K562 (cell line): ENCODE measurements at regions not wholly inside any gene's neighbourhood (a gene's known extent, or its start where the extent isn't known, plus 50 kb on each side); places are given as distances from the start of the nearest gene placed in this dataset.

Source experiments
- ATAC-seq: fragments of 200-7000 bp; cut with Tn5 transposase; 3 replicates; pipeline ENCODE4 v1.9.1; 2020; ENCODE audit warnings: moderate library complexity
- BruUV-seq: library from RNA; stranded (reverse); fragments of 400-500 nt; replicated peaks from 2 replicates; lab custom pipeline; 2021; lab: Mats Ljungman, UMichigan
- CTCF ChIA-PET: fragments of 300-600 bp; formaldehyde crosslinking; extraction: SDS; loops from one replicate; lab custom pipeline; 2021; ENCODE audit warnings: low intra/inter-chr PET ratio; lab: Yijun Ruan, JAX
- POLR2A ChIA-PET: fragments of 300-600, 350-650 bp; sonication (Branson Sonifier 250); formaldehyde crosslinking; extraction: SDS; loops from one replicate; lab custom pipeline; 2021; ENCODE audit warnings: antibody characterized with exemption, inconsistent platforms; lab: Yijun Ruan, JAX
- DNase-seq, 4 experiments: peaks; one replicate each; pipeline versions ENCODE4 v3.0.0 to v3.0.0-alpha.2; 2011 to 2018; ENCODE audit warnings: low spot score in 3 of 4, mixed read lengths in 3 of 4; ENCODE audit errors: extremely low read depth in 1 of 4
- FAIRE-seq: peaks from 2 replicates; lab custom pipeline; 2011; peaks lifted over from hg19 to GRCh38; lab: Jason Lieb, UNC
- H2AFZ ChIP-seq: 2 replicates; pipeline ENCODE4 v1.6.0; 2011; ENCODE audit warnings: low read depth, low read length, control low read depth, inconsistent platforms
- H3K27ac ChIP-seq: fragments of 200-600 bp; 3 replicates; pipeline ENCODE4 v1.8.0; 2011; ENCODE audit warnings: low read depth, mild to moderate bottlenecking, control low read depth, inconsistent platforms, low read length, moderate library complexity, mixed read lengths; ENCODE audit errors: extremely low read depth
- H3K27me3 ChIP-seq, 2 experiments: fragments of 300-600 bp in 1 of 2; 2 replicates in 1 of 2; 3 replicates in 1 of 2; pipeline versions ENCODE4 v1.6.0 to v1.8.0; 2011; ENCODE audit warnings: inconsistent platforms in 2 of 2, low read length in 2 of 2, mild to moderate bottlenecking in 1 of 2, mixed read lengths in 1 of 2, moderate library complexity in 1 of 2; ENCODE audit not compliant: control insufficient read depth in 2 of 2, insufficient read depth in 2 of 2
- H3K36me3 ChIP-seq: fragments of 300-600 bp; 3 replicates; pipeline ENCODE4 v1.8.0; 2011; ENCODE audit warnings: mild to moderate bottlenecking, low read length, inconsistent platforms; ENCODE audit not compliant: control insufficient read depth, insufficient read depth
- H3K4me1 ChIP-seq, 2 experiments: fragments of 200-600 bp in 1 of 2; replicated peaks in 1 of 2; 2 replicates in 1 of 2; 3 replicates in 1 of 2; pipeline versions ENCODE4 v1.5.1 to v1.8.0; 2011; ENCODE audit warnings: inconsistent platforms in 2 of 2, low read length in 2 of 2, mild to moderate bottlenecking in 1 of 2, mixed read lengths in 1 of 2, moderate library complexity in 1 of 2; ENCODE audit not compliant: control insufficient read depth in 2 of 2, insufficient read depth in 2 of 2
- H3K4me2 ChIP-seq: 2 replicates; pipeline ENCODE4 v1.6.1; 2011; ENCODE audit warnings: low read length, control low read depth, inconsistent platforms, mixed read lengths; ENCODE audit not compliant: insufficient read depth
- H3K4me3 ChIP-seq: fragments of 200-600 bp; sonication (generic), shearing (Covaris generic); 2 replicates; pipeline ENCODE4 v1.5.1; 2016; ENCODE audit warnings: control low read depth, inconsistent platforms
- H3K79me2 ChIP-seq: fragments of 200-600 bp; 3 replicates; pipeline ENCODE4 v1.8.0; 2011; ENCODE audit warnings: low read length, inconsistent platforms; ENCODE audit not compliant: control insufficient read depth, insufficient read depth
- H3K9ac ChIP-seq, 2 experiments: 2 replicates each; pipeline versions ENCODE4 v1.6.0 to v1.6.1; 2011; ENCODE audit warnings: low read depth in 2 of 2, low read length in 2 of 2, control low read depth in 1 of 2, inconsistent platforms in 1 of 2, mild to moderate bottlenecking in 1 of 2, mixed read lengths in 1 of 2; ENCODE audit not compliant: insufficient read depth in 1 of 2
- H3K9me1 ChIP-seq: one replicate; pipeline ENCODE4 v1.6.0; 2011; ENCODE audit warnings: inconsistent platforms, mild to moderate bottlenecking, low read length, moderate library complexity; ENCODE audit not compliant: control insufficient read depth, insufficient read depth
- H3K9me3 ChIP-seq: replicated peaks from 2 replicates; pipeline ENCODE4 v1.5.1; 2011; ENCODE audit warnings: low read depth, low read length, inconsistent platforms; ENCODE audit not compliant: control insufficient read depth, insufficient read depth
- H4K20me1 ChIP-seq: replicated peaks from 2 replicates; pipeline ENCODE4 v1.6.1; 2011; ENCODE audit warnings: low read length, inconsistent platforms, mixed read lengths; ENCODE audit not compliant: control insufficient read depth, insufficient read depth
- CUX1 ChIP-seq: fragments of 200-800 bp; sonication (Bioruptor generic); IDR thresholded peaks from 2 replicates; pipeline ENCODE4 v1.6.1; 2016; ENCODE audit warnings: missing genetic modification characterization, missing compliant biosample characterization
- HMG20A ChIP-seq: fragments of 450-650 bp; formaldehyde crosslinking; conservative IDR thresholded peaks from 2 replicates; pipeline ENCODE4 v1.4.0; 2020; ENCODE audit warnings: mild to moderate bottlenecking, mixed read lengths
- HNRNPUL1 ChIP-seq: fragments of 200-400 bp; formaldehyde crosslinking; IDR thresholded peaks from 2 replicates; pipeline ENCODE4 v1.6.1; 2017; ENCODE audit warnings: low read length
- LARP7 ChIP-seq: fragments of 450-650 bp; IDR thresholded peaks from 2 replicates; pipeline ENCODE4 v1.6.1; 2016
- MITF ChIP-seq: IDR thresholded peaks from 2 replicates; pipeline ENCODE4 v1.6.1; 2014; ENCODE audit warnings: antibody characterized with exemption
- RFX1 ChIP-seq: fragments of 450-650 bp; IDR thresholded peaks from 2 replicates; pipeline ENCODE4 v1.6.1; 2016; ENCODE audit warnings: mild to moderate bottlenecking, moderate library complexity
- ZNF253 ChIP-seq: fragments of 250-450 bp; sonication (Bioruptor Pico); conservative IDR thresholded peaks from 2 replicates; pipeline ENCODE4 v1.6.1; 2021; ENCODE audit warnings: mild to moderate bottlenecking
- in situ Hi-C: fragments of 300-500 bp; cut with MboI; formaldehyde crosslinking; loops from 4 replicates; pipeline ENCODE4 v1.15.0; 2018; ENCODE audit warnings: inconsistent platforms, mixed read lengths
- intact Hi-C: fragments of 100-400 bp; cut with micrococcal nuclease; formaldehyde crosslinking; loops from 2 replicates; pipeline ENCODE4 v1.14.2; 2022
- TF ChIP-seq, protein P1 (sequence below): fragments of 450-650 bp; IDR thresholded peaks from 2 replicates; pipeline ENCODE4 v1.6.1; 2016; ENCODE audit warnings: low read depth

GRCh38 chr21:16504281-16504680 lies 774.5 kb downstream of the USP25 start (continued):
- TF ChIP-seq, protein P1, sequence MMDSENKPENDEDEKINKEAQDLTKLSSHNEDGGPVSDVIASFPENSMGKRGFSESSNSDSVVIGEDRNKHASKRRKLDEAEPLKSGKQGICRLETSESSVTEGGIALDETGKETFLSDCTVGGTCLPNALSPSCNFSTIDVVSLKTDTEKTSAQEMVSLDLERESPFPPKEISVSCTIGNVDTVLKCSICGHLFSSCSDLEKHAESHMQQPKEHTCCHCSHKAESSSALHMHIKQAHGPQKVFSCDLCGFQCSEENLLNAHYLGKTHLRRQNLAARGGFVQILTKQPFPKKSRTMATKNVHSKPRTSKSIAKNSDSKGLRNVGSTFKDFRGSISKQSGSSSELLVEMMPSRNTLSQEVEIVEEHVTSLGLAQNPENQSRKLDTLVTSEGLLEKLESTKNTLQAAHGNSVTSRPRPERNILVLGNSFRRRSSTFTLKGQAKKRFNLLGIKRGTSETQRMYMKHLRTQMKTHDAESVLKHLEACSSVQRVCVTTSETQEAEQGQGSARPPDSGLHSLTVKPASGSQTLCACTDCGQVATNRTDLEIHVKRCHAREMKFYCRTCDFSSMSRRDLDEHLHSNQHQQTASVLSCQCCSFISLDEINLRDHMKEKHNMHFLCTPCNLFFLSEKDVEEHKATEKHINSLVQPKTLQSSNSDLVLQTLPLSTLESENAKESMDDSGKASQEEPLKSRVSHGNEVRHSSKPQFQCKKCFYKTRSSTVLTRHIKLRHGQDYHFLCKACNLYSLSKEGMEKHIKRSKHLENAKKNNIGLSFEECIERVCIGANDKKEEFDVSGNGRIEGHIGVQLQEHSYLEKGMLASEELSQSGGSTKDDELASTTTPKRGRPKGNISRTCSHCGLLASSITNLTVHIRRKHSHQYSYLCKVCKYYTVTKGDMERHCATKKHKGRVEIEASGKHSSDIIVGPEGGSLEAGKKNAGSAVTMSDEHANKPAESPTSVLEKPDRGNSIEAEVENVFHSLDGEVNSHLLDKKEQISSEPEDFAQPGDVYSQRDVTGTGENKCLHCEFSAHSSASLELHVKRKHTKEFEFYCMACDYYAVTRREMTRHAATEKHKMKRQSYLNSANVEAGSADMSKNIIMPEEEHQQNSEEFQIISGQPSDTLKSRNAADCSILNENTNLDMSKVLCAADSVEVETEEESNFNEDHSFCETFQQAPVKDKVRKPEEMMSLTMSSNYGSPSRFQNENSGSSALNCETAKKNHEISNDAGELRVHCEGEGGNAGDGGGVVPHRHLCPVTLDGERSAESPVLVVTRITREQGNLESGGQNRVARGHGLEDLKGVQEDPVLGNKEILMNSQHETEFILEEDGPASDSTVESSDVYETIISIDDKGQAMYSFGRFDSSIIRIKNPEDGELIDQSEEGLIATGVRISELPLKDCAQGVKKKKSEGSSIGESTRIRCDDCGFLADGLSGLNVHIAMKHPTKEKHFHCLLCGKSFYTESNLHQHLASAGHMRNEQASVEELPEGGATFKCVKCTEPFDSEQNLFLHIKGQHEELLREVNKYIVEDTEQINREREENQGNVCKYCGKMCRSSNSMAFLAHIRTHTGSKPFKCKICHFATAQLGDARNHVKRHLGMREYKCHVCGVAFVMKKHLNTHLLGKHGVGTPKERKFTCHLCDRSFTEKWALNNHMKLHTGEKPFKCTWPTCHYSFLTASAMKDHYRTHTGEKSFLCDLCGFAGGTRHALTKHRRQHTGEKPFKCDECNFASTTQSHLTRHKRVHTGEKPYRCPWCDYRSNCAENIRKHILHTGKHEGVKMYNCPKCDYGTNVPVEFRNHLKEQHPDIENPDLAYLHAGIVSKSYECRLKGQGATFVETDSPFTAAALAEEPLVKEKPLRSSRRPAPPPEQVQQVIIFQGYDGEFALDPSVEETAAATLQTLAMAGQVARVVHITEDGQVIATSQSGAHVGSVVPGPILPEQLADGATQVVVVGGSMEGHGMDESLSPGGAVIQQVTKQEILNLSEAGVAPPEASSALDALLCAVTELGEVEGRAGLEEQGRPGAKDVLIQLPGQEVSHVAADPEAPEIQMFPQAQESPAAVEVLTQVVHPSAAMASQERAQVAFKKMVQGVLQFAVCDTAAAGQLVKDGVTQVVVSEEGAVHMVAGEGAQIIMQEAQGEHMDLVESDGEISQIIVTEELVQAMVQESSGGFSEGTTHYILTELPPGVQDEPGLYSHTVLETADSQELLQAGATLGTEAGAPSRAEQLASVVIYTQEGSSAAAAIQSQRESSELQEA: no peak

DNA sequence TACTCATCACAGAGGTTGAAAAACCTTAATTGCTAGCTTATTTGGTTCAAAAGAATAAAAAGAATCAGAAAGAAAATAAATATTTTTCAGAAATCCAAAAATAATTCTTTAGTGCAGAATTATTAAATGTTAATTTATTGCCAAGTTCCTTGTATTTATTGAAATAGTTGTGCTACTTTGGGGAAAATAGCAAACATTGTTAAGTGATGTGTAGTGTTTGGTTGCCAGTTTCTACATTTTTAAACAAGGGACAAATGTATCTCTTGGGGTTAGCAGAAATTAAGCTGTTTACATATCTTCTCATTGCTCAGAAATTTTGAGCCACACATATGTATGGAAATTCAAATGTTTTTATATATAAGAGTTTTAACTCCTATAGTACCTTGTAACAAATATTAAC lies 775.0 kb downstream of the USP25 start:
- Histone ChIP-seq H3K4me1 (no peaks in the 10 kb centered on the region), H3K9me3 (no peaks in the 10 kb centered on the region), H3K9ac (no peak overlapping the region), H3K4me2 (no peak overlapping the region), H3K79me2 (no peaks in the 10 kb centered on the region), H3K9me1 (no peaks in the 10 kb centered on the region), H3K4me3 (no peak overlapping the region), H3K36me3 (no peaks in the 10 kb centered on the region), H4K20me1 (no peaks in the 10 kb centered on the region), H2AFZ (no peak overlapping the region), H3K27ac (no peak overlapping the region), H3K27me3 (no peaks in the 10 kb centered on the region)
- ATAC-seq (no peak), FAIRE-seq (no peak), DNase-seq (no peak)
- BruUV-seq: no TSS peak
- POLR2A ChIA-PET: no interaction called here
- CTCF ChIA-PET: no interaction called here
- in situ Hi-C loops (no loop called here), intact Hi-C loops (no loop called here)
- TF ChIP-seq LARP7 (no peak), ZNF253 (CRISPR knock-in tag) (no peak), RFX1 (no peak), MITF (no peak), HMG20A (CRISPR knock-in tag) (no peak), CUX1 (CRISPR knock-in tag) (no peak), HNRNPUL1 (no peak)
